Stromal cell of bone marrow (primary cell): ENCODE measurements at regions not wholly inside any gene's neighbourhood (a gene's known extent, or its start where the extent isn't known, plus 50 kb on each side); places are given as distances from the start of the nearest gene placed in this dataset.
"Not testable (repeated sequence)": the region's sequence is repeated elsewhere in the genome, so short reads cannot be mapped to it uniquely, and the experiment has no call there.

ENCODE experiments used
- DNase-seq: peaks from one replicate; pipeline ENCODE4 v3.0.0-alpha.2; 2012; ENCODE audit warnings: low read depth

GRCh38 chr13:70253834-70254233 lies 145.6 kb upstream of the KLHL1 start:
- no peak for DNase-seq

- no peak for DNase-seq
Observed at GRCh38 chr13:70253411-70253810, 145.2 kb upstream of the KLHL1 start.

- no peak for DNase-seq
Observed at GRCh38 chr13:70249332-70250064, 141.2 kb upstream of the KLHL1 start.

- no peak for DNase-seq
Observed at GRCh38 chr13:70237131-70237530, 128.9 kb upstream of the KLHL1 start.

- no peak for DNase-seq
Observed at GRCh38 chr13:70235565-70235964, 127.3 kb upstream of the KLHL1 start.

- DNase-seq = no peak
Observed at GRCh38 chr13:70223911-70224310, 115.7 kb upstream of the KLHL1 start.

GRCh38 chr13:70222926-70223325 lies 114.7 kb upstream of the KLHL1 start:
- no peak for DNase-seq

GRCh38 chr13:70218618-70219017 lies 110.4 kb upstream of the KLHL1 start:
- no peak for DNase-seq

- DNase-seq = not testable (repeated sequence)
Observed at GRCh38 chr13:70208968-70209367, 100.7 kb upstream of the KLHL1 start.

GRCh38 chr13:70206671-70207070 lies 98.4 kb upstream of the KLHL1 start:
- no peak for DNase-seq

GRCh38 chr13:70203661-70204229 lies 95.5 kb upstream of the KLHL1 start:
- DNase-seq = no peak

GRCh38 chr13:70191034-70191433 lies 82.8 kb upstream of the KLHL1 start:
- DNase-seq = no peak

- DNase-seq = no peak
Observed at GRCh38 chr13:70189981-70190380, 81.7 kb upstream of the KLHL1 start.

- DNase-seq = no peak
Observed at GRCh38 chr13:70188567-70188966, 80.3 kb upstream of the KLHL1 start.

- DNase-seq = peak; percentile 4
Observed at GRCh38 chr13:70183041-70183440, 74.8 kb upstream of the KLHL1 start.
